GM12874 (cell line): ENCODE measurements at regions not wholly inside any gene's neighbourhood (a gene's known extent, or its start where the extent isn't known, plus 50 kb on each side); places are given as distances from the start of the nearest gene placed in this dataset.

Source experiments
- TF ChIP-seq, protein P1 (sequence below): IDR thresholded peaks from 2 replicates; pipeline ENCODE4 v1.5.1; 2011; ENCODE audit warnings: low read depth, mild to moderate bottlenecking, control low read depth, low read length, moderate library complexity; ENCODE audit not compliant: insufficient read depth

DNA sequence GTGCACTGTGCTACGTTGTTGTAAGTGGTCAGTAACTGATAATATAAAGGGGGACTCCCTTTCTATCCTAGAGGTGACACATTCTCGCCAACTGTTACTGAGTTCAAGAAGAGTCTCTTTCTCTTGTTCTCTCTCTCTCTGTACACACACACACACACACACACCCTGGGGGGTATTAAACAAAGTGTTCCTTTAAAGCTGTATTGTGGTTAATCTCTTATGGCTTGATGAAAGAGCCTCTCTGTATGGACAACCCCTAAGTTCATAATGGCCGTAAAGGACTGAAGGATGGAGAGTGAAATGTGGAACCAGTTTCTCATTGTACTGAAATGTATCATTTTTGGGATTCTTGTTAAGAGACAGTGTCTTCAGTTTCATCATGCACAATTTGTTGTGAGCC lies 145.2 kb upstream of the BMPER start:
- TF ChIP-seq, protein P1, sequence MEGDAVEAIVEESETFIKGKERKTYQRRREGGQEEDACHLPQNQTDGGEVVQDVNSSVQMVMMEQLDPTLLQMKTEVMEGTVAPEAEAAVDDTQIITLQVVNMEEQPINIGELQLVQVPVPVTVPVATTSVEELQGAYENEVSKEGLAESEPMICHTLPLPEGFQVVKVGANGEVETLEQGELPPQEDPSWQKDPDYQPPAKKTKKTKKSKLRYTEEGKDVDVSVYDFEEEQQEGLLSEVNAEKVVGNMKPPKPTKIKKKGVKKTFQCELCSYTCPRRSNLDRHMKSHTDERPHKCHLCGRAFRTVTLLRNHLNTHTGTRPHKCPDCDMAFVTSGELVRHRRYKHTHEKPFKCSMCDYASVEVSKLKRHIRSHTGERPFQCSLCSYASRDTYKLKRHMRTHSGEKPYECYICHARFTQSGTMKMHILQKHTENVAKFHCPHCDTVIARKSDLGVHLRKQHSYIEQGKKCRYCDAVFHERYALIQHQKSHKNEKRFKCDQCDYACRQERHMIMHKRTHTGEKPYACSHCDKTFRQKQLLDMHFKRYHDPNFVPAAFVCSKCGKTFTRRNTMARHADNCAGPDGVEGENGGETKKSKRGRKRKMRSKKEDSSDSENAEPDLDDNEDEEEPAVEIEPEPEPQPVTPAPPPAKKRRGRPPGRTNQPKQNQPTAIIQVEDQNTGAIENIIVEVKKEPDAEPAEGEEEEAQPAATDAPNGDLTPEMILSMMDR: no peak

GRCh38 chr7:33760834-33761233 lies 144.5 kb upstream of the BMPER start:
- TF ChIP-seq, protein P1: no peak

DNA sequence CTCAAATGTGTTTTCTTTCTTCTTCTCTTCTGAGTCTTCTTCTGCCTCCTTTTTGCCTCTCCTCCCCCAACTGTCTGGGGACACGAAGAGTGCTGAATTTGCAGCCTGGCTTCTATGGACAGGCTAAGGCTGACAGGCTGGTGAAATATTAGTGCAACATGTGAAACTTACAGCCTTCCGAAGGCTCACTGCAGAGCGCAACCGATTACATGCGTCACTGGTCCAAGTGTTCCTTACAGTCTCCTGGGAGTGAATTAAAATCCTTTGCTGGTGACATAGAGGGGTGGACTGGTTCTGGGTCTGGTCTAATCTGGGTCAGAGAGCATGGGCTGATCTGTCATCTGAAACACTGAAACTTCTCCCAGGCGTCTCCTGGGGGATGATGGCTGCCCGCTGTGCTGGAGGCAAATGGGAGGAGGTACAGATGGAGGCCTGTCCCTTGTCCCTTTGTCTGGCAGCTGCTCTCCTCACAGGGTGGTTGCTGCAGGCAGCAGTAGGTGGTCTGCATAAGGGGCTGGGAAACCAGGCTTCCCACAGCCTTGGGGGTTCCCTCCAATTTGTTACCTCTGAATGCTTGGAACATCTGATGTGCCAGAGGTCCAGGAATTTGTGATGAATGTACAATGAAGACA lies 143.8 kb upstream of the BMPER start:
- TF ChIP-seq, protein P1: no peak

GRCh38 chr7:33762151-33762910 lies 143.0 kb upstream of the BMPER start:
- TF ChIP-seq, protein P1: no peak

- TF ChIP-seq, protein P1: no peak
Measured at GRCh38 chr7:33762911-33763306, 142.4 kb upstream of the BMPER start.

- TF ChIP-seq, protein P1: no peak
Measured at GRCh38 chr7:33764752-33765451, 140.4 kb upstream of the BMPER start.

- TF ChIP-seq, protein P1: no peak
Measured at GRCh38 chr7:33766405-33766804, 138.9 kb upstream of the BMPER start.
